ENCODE measurements at regions not wholly inside any gene's neighbourhood (a gene's known extent, or its start where the extent isn't known, plus 50 kb on each side); places are given as distances from the start of the nearest gene placed in this dataset.

- TF ChIP-seq, protein P1, sequence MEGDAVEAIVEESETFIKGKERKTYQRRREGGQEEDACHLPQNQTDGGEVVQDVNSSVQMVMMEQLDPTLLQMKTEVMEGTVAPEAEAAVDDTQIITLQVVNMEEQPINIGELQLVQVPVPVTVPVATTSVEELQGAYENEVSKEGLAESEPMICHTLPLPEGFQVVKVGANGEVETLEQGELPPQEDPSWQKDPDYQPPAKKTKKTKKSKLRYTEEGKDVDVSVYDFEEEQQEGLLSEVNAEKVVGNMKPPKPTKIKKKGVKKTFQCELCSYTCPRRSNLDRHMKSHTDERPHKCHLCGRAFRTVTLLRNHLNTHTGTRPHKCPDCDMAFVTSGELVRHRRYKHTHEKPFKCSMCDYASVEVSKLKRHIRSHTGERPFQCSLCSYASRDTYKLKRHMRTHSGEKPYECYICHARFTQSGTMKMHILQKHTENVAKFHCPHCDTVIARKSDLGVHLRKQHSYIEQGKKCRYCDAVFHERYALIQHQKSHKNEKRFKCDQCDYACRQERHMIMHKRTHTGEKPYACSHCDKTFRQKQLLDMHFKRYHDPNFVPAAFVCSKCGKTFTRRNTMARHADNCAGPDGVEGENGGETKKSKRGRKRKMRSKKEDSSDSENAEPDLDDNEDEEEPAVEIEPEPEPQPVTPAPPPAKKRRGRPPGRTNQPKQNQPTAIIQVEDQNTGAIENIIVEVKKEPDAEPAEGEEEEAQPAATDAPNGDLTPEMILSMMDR (IDR thresholded peaks at IDR 0.05; ENCODE audit: low read length): no peak
- TF ChIP-seq EZH2 (optimal IDR thresholded peaks at IDR 0.05; ENCODE audit: low read depth, low read length): no peak
- TF ChIP-seq EZH2phosphoT487 (IDR thresholded peaks at IDR 0.05; ENCODE audit: low read length): no peak
Observed at GRCh38 chr13:76773448-76774094, 112.6 kb downstream of the KCTD12 start.

All from MM.1S (cell line).